A673 (cell line): ENCODE measurements at regions not wholly inside any gene's neighbourhood (a gene's known extent, or its start where the extent isn't known, plus 50 kb on each side); places are given as distances from the start of the nearest gene placed in this dataset.

ENCODE experiments used
- BruUV-seq: library from RNA; stranded (reverse); fragments of 400-500 nt; replicated peaks from 2 replicates; lab custom pipeline; 2021; lab: Mats Ljungman, UMichigan
- CTCF ChIA-PET: fragments of 300-600 bp; sonication (Branson Sonifier 250); formaldehyde crosslinking; loops from one replicate; lab custom pipeline; 2022; ENCODE audit warnings: antibody characterized with exemption; lab: Charles Lee
- POLR2A ChIA-PET: fragments of 300-600 bp; sonication (Branson Sonifier 250); formaldehyde crosslinking; loops from one replicate; lab custom pipeline; 2022; ENCODE audit warnings: antibody characterized with exemption; ENCODE audit not compliant: low non-redundant PET; lab: Charles Lee
- DNase-seq: peaks from one replicate; pipeline ENCODE4 v3.0.0-alpha.2; 2015; ENCODE audit warnings: low spot score
- H3K27ac ChIP-seq: fragments of 200-600 bp; sonication (generic); 2 replicates; pipeline ENCODE4 v1.5.1; 2016; ENCODE audit warnings: mixed run types, low read depth, mild to moderate bottlenecking, mixed read lengths, antibody characterized with exemption, low read length; ENCODE audit not compliant: poor library complexity, severe bottlenecking
- H3K27me3 ChIP-seq: fragments of 200-600 bp; sonication (generic); replicated peaks from 2 replicates; pipeline ENCODE4 v1.6.1; 2017; ENCODE audit warnings: mixed run types, low read depth, mild to moderate bottlenecking, mixed read lengths, antibody characterized with exemption, low read length; ENCODE audit not compliant: insufficient read depth, poor library complexity
- H3K36me3 ChIP-seq: fragments of 200-600 bp; sonication (generic); 2 replicates; pipeline ENCODE4 v1.6.1; 2016; ENCODE audit warnings: mixed run types, mild to moderate bottlenecking, mixed read lengths, antibody characterized with exemption, low read length; ENCODE audit not compliant: insufficient read depth, poor library complexity, severe bottlenecking
- H3K4me1 ChIP-seq: fragments of 200-600 bp; sonication (generic); 2 replicates; pipeline ENCODE4 v1.6.1; 2017; ENCODE audit warnings: mixed run types, mild to moderate bottlenecking, mixed read lengths, antibody characterized with exemption, low read length; ENCODE audit not compliant: insufficient read depth, poor library complexity, severe bottlenecking
- H3K4me3 ChIP-seq: fragments of 200-600 bp; sonication (generic); 2 replicates; pipeline ENCODE4 v1.5.1; 2016; ENCODE audit warnings: low read depth, mixed run types, mild to moderate bottlenecking, mixed read lengths, low read length; ENCODE audit not compliant: poor library complexity, severe bottlenecking
- H3K9me3 ChIP-seq: fragments of 200-600 bp; sonication (generic); 2 replicates; pipeline ENCODE4 v1.6.1; 2016; ENCODE audit warnings: mixed run types, low read depth, mild to moderate bottlenecking, mixed read lengths, antibody characterized with exemption, low read length; ENCODE audit not compliant: poor library complexity, severe bottlenecking
- CTCF ChIP-seq: fragments of 300-800, 200-600 bp; sonication (generic); conservative IDR thresholded peaks from 2 replicates; pipeline ENCODE4 v1.5.1; 2017; ENCODE audit warnings: low read depth, mild to moderate bottlenecking, antibody characterized with exemption, low read length, moderate library complexity, mixed read lengths
- EZH2 ChIP-seq: fragments of 200-600 bp; sonication (generic); IDR thresholded peaks from 2 replicates; pipeline ENCODE4 v1.6.1; 2017; ENCODE audit warnings: borderline replicate concordance, low read depth, mild to moderate bottlenecking, mixed read lengths, antibody characterized with exemption, low read length; ENCODE audit not compliant: poor library complexity, severe bottlenecking
- intact Hi-C: fragments of 100-400 bp; cut with micrococcal nuclease; formaldehyde crosslinking; loops from one replicate; pipeline ENCODE4 v1.10.0; 2022; ENCODE audit not compliant: unreplicated experiment

- Histone ChIP-seq H3K4me1 (no peaks in the 10 kb centered on the region), H3K4me3 (no peak overlapping the region), H3K27ac (no peak overlapping the region), H3K36me3 (no peaks in the 10 kb centered on the region), H3K27me3 (no peaks in the 10 kb centered on the region), H3K9me3 (peaks cover 14% of the 10 kb centered on the region)
- BruUV-seq = no TSS peak
- DNase-seq = no peak
- CTCF ChIA-PET = no interaction called here
- TF ChIP-seq EZH2 (no peak), CTCF (no peak)
- POLR2A ChIA-PET = no interaction called here
- intact Hi-C loops = no loop called here
Observed at GRCh38 chr10:44209811-44210210, 175.1 kb downstream of the CXCL12 start.

GRCh38 chr10:44207160-44207559 is 177.7 kb downstream of the CXCL12 start:
- no peak for TF ChIP-seq EZH2
- no peak for TF ChIP-seq CTCF
- H3K27ac ChIP-seq = no peak overlapping the region
- no peak overlapping the region for H3K4me3 ChIP-seq
- BruUV-seq = no TSS peak
- POLR2A ChIA-PET = no interaction called here
- DNase-seq = no peak
- CTCF ChIA-PET = no interaction called here
- no peaks in the 10 kb centered on the region for H3K27me3 ChIP-seq
- no peaks in the 10 kb centered on the region for H3K36me3 ChIP-seq
- H3K9me3 ChIP-seq = peaks cover 9% of the 10 kb centered on the region
- intact Hi-C loops = no loop called here
- no peaks in the 10 kb centered on the region for H3K4me1 ChIP-seq

- BruUV-seq = no TSS peak
- intact Hi-C loops = no loop called here
- no peak for DNase-seq
- POLR2A ChIA-PET = no interaction called here
- Histone ChIP-seq H3K4me1 (no peaks in the 10 kb centered on the region), H3K36me3 (no peaks in the 10 kb centered on the region), H3K4me3 (no peak overlapping the region), H3K9me3 (peaks cover 4% of the 10 kb centered on the region), H3K27ac (no peak overlapping the region), H3K27me3 (no peaks in the 10 kb centered on the region)
- TF ChIP-seq EZH2 (no peak), CTCF (no peak)
- CTCF ChIA-PET = no interaction called here
Observed at GRCh38 chr10:44206127-44206818, 178.6 kb downstream of the CXCL12 start.
